Small intestine (tissue), 7 donors: ENCODE measurements at regions not wholly inside any gene's neighbourhood (a gene's known extent, or its start where the extent isn't known, plus 50 kb on each side); places are given as distances from the start of the nearest gene placed in this dataset.

Source experiments
- DNase-seq, 2 donors: peaks; one replicate each; pipeline versions ENCODE4 v3.0.0 to v3.0.0-alpha.2; 2013
- FAIRE-seq: peaks from 2 replicates; lab custom pipeline; 2012; peaks lifted over from hg19 to GRCh38; lab: Jason Lieb, UNC
- H3K27ac ChIP-seq, 3 donors: one replicate each; pipeline ENCODE4 v1.5.1; 2013; ENCODE audit warnings: low read length in 2 of 3, mild to moderate bottlenecking in 2 of 3, control low read depth in 1 of 3, inconsistent platforms in 1 of 3, low read depth in 1 of 3, moderate library complexity in 1 of 3
- H3K27me3 ChIP-seq, 3 donors: one replicate each; pipeline ENCODE4 v1.6.1; 2013; ENCODE audit warnings: low read length in 3 of 3, inconsistent platforms in 1 of 3; ENCODE audit not compliant: control insufficient read depth in 3 of 3, insufficient read depth in 3 of 3
- H3K36me3 ChIP-seq, 3 donors: one replicate each; pipeline ENCODE4 v1.6.1; 2013; ENCODE audit warnings: low read length in 3 of 3, inconsistent platforms in 1 of 3, low read depth in 1 of 3, mild to moderate bottlenecking in 1 of 3, moderate library complexity in 1 of 3; ENCODE audit not compliant: control insufficient read depth in 3 of 3, insufficient read depth in 2 of 3
- H3K4me1 ChIP-seq, 3 donors: one replicate each; pipeline ENCODE4 v1.6.1; 2013; ENCODE audit warnings: low read length in 2 of 3, inconsistent platforms in 1 of 3, low read depth in 1 of 3, mild to moderate bottlenecking in 1 of 3, moderate library complexity in 1 of 3; ENCODE audit not compliant: control insufficient read depth in 3 of 3, insufficient read depth in 2 of 3
- H3K4me3 ChIP-seq, 3 donors: one replicate each; pipeline ENCODE4 v1.5.1; 2013; ENCODE audit warnings: low read length in 3 of 3, control low read depth in 1 of 3, inconsistent platforms in 1 of 3, low read depth in 1 of 3, mild to moderate bottlenecking in 1 of 3, moderate library complexity in 1 of 3
- H3K9me3 ChIP-seq, 2 donors: one replicate each; pipeline ENCODE4 v1.6.1; 2013; ENCODE audit warnings: low read depth in 1 of 2, low read length in 1 of 2; ENCODE audit not compliant: control insufficient read depth in 2 of 2, insufficient read depth in 1 of 2
- WGBS, 3 donors: extraction: QIAGEN DNeasy Blood & Tissue Kit; methylation state at CpG; one replicate each; pipeline ENCODE4 v1.1.7; 2013; 5-methylcytosine and 5-hydroxymethylcytosine counted together
- donor health status: healthy with polysubstance abuse.
- donor health status: control.
- donor health status: control.
- donor health status: Bipolar disorder and iron deficiency.
- donor health status: healthy.

DNA sequence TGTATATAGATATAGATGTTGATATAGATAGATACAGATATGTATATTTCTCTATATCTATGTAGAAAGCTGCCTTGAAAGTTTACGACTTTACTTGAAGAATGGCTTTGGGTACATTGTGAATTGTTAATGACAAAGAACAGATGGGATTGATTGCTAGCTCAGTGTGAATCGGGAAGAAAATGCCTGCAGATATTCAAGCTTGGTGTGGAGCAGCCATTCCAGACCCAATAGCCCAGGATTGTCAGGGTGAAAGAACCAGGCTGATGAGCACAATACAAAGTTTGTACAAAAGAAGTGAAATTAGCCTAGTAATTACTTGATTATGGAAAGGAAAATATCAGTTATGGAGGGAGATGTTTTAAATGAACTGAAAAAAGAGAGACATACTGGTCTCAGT, 946.2 kb downstream of the STPG2 start:
- 80 to 87% (median 82%) methylated on average over 2 of the region's 2 CpGs for WGBS, 3 donors
- no peak for FAIRE-seq
- H3K4me3 ChIP-seq, result no peak overlapping the region
- H3K27me3 ChIP-seq, result no peaks in the 10 kb centered on the region
- no peak overlapping the region for H3K27ac ChIP-seq
- H3K36me3 ChIP-seq, result no peaks in the 10 kb centered on the region
- no peaks in the 10 kb centered on the region for H3K9me3 ChIP-seq
- H3K4me1 ChIP-seq, result no peaks in the 10 kb centered on the region
- no peak for DNase-seq

DNA sequence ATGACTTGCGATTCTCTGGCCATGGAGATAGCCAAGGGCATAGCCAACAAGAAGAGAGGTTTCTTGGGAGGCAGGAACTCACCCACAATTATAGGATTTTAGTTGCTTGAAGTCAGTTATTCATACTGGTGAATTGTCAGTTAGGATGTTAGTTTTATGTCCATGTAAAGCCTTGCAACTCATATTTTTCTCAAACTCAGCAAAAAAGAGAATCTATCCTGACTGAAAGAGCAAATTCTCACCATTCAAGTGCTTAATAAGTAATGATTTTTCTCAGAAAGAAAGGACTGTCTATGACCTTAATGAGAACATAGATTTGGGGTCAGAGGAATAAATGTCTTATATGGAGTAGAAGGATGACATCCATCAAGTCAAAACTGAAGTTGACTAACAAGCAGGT, 934.5 kb downstream of the STPG2 start:
- Histone ChIP-seq H3K9me3 (no peaks in the 10 kb centered on the region), H3K27me3 (no peaks in the 10 kb centered on the region), H3K4me3 (no peak overlapping the region), H3K27ac (no peak overlapping the region), H3K4me1 (no peaks in the 10 kb centered on the region), H3K36me3 (no peaks in the 10 kb centered on the region)
- FAIRE-seq (no peak), DNase-seq (no peak)
- 42 to 66% (median 64%) methylated on average over 1 of the region's 1 CpG for WGBS, 3 donors

GRCh38 chr4:97215409-97215941, 927.8 kb downstream of the STPG2 start:
- H3K36me3 ChIP-seq, result no peaks in the 10 kb centered on the region
- FAIRE-seq (no peak), DNase-seq (no peak)
- no peaks in the 10 kb centered on the region for H3K9me3 ChIP-seq
- no peak overlapping the region for H3K27ac ChIP-seq
- no peaks in the 10 kb centered on the region for H3K27me3 ChIP-seq
- H3K4me1 ChIP-seq, result no peaks in the 10 kb centered on the region
- 71 to 80% (median 76%) methylated on average over 5 of the region's 5 CpGs for WGBS, 3 donors
- no peak overlapping the region for H3K4me3 ChIP-seq

GRCh38 chr4:97216046-97216445, 927.2 kb downstream of the STPG2 start:
- 81 to 86% (median 82%) methylated on average over 4 of the region's 4 CpGs for WGBS, 3 donors
- no peak for FAIRE-seq

GRCh38 chr4:97235521-97235920, 907.8 kb downstream of the STPG2 start:
- Histone ChIP-seq H3K4me3 (no peak overlapping the region), H3K9me3 (no peaks in the 10 kb centered on the region), H3K27me3 (no peaks in the 10 kb centered on the region), H3K4me1 (no peaks in the 10 kb centered on the region), H3K27ac (no peak overlapping the region), H3K36me3 (no peaks in the 10 kb centered on the region)
- DNase-seq (no peak), FAIRE-seq (no peak)
- 53 to 63% (median 56%) methylated on average over 3 of the region's 3 CpGs for WGBS, 3 donors

More at GRCh38 chr4:97216046-97216445, 927.2 kb downstream of the STPG2 start:
- H3K27ac ChIP-seq, result no peak overlapping the region
- H3K9me3 ChIP-seq, result no peaks in the 10 kb centered on the region
- no peak overlapping the region for H3K4me3 ChIP-seq
- DNase-seq, result no peak
- H3K4me1 ChIP-seq, result no peaks in the 10 kb centered on the region
- H3K27me3 ChIP-seq, result no peaks in the 10 kb centered on the region
- H3K36me3 ChIP-seq, result no peaks in the 10 kb centered on the region

DNA sequence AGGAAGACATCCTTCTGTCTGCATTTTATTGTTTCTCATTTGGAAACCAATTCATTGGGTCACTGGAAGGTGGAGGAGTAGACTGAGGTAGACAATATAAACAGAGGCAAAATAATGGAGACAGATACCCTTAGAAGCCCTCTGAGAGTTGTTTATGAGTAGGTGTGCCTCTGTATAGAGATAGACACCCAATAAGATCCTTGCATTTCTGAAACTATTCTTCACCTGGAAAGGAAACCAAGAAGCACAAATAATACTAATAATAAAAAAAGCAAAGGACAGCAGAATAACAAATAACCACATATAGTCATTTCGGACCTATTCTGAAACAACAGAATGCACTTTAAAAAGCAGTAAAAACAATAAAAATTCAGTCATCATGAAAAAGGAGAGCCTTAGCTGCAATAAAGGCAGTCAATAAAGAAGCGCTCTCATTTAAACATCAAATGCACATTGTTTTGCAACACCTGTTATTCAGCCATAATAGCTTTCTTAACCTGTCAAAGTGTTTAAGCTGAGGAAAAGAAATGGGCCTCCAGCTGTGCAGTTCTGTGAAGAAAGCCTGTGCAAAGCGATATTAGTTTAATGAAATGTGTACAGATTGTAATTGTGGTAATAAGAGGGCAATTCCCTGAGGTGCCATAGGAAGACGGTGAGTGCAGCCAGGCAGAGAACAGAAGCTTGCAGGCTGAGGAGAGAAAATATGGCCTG, 904.2 kb downstream of the STPG2 start:
- H3K27me3 ChIP-seq, result no peaks in the 10 kb centered on the region
- FAIRE-seq, result no peak
- no peak for DNase-seq
- H3K27ac ChIP-seq, result no peak overlapping the region
- no peaks in the 10 kb centered on the region for H3K4me1 ChIP-seq
- H3K9me3 ChIP-seq, result no peaks in the 10 kb centered on the region
- no peak overlapping the region for H3K4me3 ChIP-seq
- WGBS, 3 donors, result 73 to 80% (median 74%) methylated on average over 4 of the region's 4 CpGs
- H3K36me3 ChIP-seq, result no peaks in the 10 kb centered on the region

DNA sequence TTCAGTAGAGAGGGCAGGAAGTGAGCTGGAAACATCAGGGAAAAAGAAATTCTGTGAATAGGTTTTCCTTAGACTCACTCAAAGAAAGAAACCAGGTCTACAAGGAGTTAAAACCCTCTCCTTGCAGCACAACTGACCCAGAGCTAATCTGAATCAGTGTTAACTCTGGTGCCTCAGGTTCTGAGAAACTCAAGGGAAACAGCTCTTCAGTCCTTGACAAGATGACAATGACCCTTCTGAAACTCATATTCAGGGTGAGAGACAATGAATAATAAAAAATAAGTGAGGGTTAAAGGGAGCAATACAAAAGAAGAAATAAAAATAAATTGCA, 903.6 kb downstream of the STPG2 start:
- no peaks in the 10 kb centered on the region for H3K9me3 ChIP-seq
- no peak overlapping the region for H3K4me3 ChIP-seq
- no peak for FAIRE-seq
- DNase-seq, result no peak
- H3K4me1 ChIP-seq, result no peaks in the 10 kb centered on the region
- no peak overlapping the region for H3K27ac ChIP-seq
- no peaks in the 10 kb centered on the region for H3K27me3 ChIP-seq
- H3K36me3 ChIP-seq, result no peaks in the 10 kb centered on the region

- no peak for DNase-seq
- H3K27me3 ChIP-seq, result no peaks in the 10 kb centered on the region
- FAIRE-seq, result no peak
- H3K27ac ChIP-seq, result no peak overlapping the region
- no peaks in the 10 kb centered on the region for H3K36me3 ChIP-seq
- H3K4me1 ChIP-seq, result no peaks in the 10 kb centered on the region
- no peak overlapping the region for H3K4me3 ChIP-seq
- no peaks in the 10 kb centered on the region for H3K9me3 ChIP-seq
- WGBS, 3 donors, result 48 to 65% (median 51%) methylated on average over 1 of the region's 1 CpG
Observed at GRCh38 chr4:97252615-97253154, 890.6 kb downstream of the STPG2 start.

- FAIRE-seq, result no peak
- Histone ChIP-seq H3K4me1 (no peaks in the 10 kb centered on the region), H3K36me3 (no peaks in the 10 kb centered on the region), H3K27me3 (no peaks in the 10 kb centered on the region), H3K4me3 (no peak overlapping the region), H3K27ac (no peak overlapping the region), H3K9me3 (no peaks in the 10 kb centered on the region)
- no peak for DNase-seq
- 73 to 87% (median 78%) methylated on average over 6 of the region's 6 CpGs for WGBS, 3 donors
Observed at GRCh38 chr4:97262769-97263168, 880.5 kb downstream of the STPG2 start.
